DMS153 (cell line): ENCODE measurements at regions not wholly inside any gene's neighbourhood (a gene's known extent, or its start where the extent isn't known, plus 50 kb on each side); places are given as distances from the start of the nearest gene placed in this dataset.

ENCODE experiments used
- DNase-seq: peaks from one replicate; lab custom pipeline; 2025; lab: John Stamatoyannopoulos, UW

DNA sequence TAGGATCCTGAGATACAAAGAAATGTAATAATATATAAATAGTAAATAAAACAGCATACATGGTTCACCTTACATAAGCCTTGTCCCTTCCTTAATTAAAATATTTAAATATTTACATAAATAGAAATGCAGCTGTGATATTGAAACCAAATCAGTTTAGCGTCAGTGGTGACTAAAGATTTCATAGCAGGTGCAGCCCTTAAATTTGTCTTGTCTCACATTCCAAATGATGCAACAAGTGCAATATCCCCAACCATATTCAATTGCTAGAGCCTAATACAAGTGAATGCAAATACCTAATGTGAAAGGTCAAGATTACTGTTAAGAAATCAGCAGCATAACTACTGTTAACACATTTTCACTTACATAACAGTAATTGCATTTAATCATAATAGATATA is 539.5 kb downstream of the NYAP2 start:
- DNase-seq: no peak

DNA sequence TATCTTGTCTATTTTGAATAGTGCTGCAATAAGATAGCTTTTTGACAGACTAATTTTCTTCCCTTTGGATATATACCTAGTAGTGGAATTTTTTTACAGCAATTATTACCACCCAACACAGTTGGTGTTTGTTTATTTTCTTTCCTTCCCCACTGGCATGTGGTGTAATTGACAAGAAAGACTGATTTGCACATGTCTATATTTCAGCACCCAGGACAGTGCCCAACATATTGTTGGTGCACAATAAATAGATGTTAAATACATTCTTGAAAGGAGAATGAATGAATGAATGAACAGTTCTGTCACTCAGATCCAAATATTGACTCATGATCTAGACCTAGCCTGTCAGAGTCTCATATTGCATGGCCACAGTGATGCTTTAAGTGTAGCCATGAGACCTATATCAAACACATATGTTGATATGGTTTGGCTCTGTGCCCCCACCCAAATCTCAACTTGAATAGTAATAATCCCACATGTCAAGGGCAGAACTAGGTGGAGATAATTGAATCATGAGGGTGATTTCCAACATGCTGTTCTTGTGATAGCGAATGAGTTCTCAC is 538.2 kb downstream of the NYAP2 start:
- DNase-seq: no peak

- no peak for DNase-seq
These were observed 533.4 kb downstream of the NYAP2 start for GRCh38 chr2:225932811-225933413.

GRCh38 chr2:225930687-225931086 is 531.2 kb downstream of the NYAP2 start:
- no peak for DNase-seq

DNA sequence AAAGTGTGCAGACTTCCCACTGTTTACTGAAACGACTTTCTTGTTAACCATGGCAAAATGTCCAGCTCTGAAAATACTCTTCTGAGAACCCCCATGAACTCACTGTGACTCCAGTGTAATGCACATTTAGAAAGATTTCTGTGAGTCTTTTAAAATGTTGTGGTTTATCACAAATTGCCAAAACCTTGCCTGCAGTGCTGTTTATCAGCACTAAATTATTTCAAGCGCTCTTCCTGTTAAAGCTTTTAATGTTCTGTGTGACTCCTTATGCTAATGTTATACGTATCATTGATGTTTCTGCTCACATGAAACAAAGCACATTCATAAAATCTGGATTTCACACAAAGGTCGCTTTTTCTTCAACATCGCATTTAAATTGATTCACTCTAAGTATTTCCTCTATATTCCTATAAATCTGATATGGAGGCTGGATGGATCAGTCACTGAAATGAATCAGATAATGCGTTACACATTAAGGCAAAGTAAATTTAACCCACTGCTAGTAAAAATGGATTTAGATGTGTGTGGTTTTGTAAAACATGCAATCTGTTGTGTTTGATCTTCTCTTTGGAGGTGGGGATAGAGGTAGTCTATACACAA is 521.2 kb downstream of the NYAP2 start:
- no peak for DNase-seq

- no peak for DNase-seq
These were observed 517.2 kb downstream of the NYAP2 start for GRCh38 chr2:225916692-225917091.

GRCh38 chr2:225911019-225911418 is 511.5 kb downstream of the NYAP2 start:
- no peak for DNase-seq

DNA sequence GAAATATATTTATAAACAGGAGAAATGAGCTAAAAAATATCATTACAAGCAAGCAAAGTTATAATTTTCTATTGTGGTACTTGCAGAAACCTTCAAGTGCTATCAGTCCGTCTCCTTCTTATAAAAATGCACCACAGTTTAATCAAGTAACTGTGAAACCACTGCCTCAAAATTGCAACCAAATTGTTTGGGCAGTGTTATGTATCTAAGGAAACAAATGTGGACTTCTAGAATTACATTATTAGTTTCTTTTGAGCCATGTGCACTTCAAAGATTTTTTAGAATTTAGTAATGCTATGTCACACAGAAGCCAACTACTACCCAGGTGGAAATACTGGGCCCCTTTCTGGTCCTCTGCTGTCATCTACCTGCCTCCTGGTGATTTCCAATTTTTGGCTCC is 495.6 kb downstream of the NYAP2 start:
- DNase-seq: no peak

GRCh38 chr2:225894236-225894980 is 494.9 kb downstream of the NYAP2 start:
- no peak for DNase-seq

DNA sequence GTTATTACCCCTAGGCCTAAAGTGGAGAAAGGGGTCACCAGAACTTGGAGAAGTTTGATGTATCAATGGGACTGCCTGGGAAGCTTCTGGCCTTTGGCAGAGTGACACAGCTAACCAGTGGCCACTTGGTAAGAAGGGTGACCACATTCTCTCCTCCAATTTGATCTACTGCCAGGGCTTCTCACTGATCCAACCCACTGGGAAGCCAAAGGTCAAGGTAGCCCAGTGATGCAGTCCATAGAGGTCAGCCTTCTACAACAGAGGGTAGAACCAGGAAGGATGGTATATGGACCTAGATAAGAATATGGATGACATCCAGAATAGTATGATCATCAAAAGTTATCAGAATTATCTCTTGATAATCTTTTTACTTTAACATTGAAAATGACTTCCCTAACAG is 493.6 kb downstream of the NYAP2 start:
- no peak for DNase-seq

DNA sequence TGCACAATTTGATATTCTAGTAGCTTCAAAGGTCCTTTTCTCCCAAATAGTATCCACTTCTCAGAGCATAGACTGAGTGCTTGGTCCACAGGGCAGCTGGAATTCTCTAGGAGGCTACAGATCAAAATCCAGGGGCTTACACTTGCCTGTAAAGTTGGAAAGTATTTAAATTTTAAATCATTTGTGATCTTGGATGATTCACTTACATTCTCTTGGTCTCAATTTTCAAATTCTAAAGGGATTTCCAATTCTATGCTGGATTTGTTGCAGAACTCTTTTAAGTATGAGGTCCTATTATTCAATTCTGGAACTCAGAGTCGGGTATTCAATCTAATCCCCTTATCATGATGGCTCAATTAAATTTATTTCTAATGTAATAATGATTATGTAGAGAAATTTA is 492.3 kb downstream of the NYAP2 start:
- no peak for DNase-seq

DNA sequence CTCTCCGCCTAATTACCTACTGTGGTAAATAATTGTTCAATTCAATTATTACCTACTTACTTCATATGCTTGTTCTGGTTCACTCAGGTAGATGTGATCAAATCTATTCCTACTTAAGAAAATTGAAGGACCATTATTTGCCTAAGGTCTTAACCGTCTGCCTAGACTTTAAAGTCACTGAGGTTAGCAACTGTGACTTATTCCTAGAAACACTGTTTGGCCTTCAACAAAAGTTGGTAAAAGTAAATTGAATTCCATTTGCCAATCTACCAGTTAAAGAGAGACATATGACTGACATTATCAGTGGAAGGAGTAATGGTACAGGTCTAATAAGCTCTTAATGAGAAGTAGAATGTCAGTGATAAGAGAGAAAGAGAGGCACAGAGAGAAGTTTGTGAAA is 491.5 kb downstream of the NYAP2 start:
- no peak for DNase-seq

DNA sequence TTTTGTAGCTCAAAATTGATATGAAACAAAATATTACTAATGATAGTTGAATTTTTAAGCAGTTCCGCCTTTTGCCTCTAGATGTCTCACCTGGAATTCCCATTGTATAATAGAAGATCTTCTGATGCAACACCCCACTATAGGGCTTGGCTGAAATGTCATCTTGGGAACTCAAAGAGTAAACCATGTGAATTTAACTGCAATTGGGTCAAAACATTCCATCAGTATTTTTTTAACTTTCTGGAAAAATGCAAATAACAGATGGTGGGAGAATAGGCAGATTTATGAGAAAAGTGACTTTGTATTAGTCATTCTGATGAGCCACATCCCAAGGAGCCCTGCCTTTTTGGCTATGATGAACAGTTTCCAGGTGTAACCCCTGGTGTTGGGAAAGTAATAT is 489.9 kb downstream of the NYAP2 start:
- no peak for DNase-seq

- DNase-seq: no peak
These were observed 467.6 kb downstream of the NYAP2 start for GRCh38 chr2:225867071-225867470.

GRCh38 chr2:225865468-225865867 is 466.0 kb downstream of the NYAP2 start:
- no peak for DNase-seq

GRCh38 chr2:225864394-225864793 is 464.9 kb downstream of the NYAP2 start:
- no peak for DNase-seq

GRCh38 chr2:225842939-225843338 is 443.4 kb downstream of the NYAP2 start:
- DNase-seq: no peak

GRCh38 chr2:225841314-225841713 is 441.8 kb downstream of the NYAP2 start:
- no peak for DNase-seq

DNA sequence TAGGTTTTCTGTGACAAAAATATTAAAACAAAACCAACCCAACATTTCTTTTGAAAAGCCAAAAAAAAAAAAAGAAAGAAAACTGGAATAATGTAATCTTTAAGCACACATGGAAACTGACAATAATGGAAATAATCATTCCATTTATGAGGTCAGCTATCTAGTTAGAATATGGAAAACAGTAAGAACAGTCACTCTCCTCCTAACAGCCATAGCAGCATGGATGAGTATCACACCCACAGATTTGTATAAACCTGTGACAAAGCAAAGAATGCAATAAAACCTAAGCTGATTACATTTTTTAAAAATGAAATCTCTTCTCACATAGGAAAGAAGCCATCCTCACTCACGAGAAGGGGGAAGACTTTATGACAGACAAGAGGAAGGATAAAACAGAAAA is 437.8 kb downstream of the NYAP2 start:
- no peak for DNase-seq

- no peak for DNase-seq
These were observed 425.4 kb downstream of the NYAP2 start for GRCh38 chr2:225824748-225825449.

DNA sequence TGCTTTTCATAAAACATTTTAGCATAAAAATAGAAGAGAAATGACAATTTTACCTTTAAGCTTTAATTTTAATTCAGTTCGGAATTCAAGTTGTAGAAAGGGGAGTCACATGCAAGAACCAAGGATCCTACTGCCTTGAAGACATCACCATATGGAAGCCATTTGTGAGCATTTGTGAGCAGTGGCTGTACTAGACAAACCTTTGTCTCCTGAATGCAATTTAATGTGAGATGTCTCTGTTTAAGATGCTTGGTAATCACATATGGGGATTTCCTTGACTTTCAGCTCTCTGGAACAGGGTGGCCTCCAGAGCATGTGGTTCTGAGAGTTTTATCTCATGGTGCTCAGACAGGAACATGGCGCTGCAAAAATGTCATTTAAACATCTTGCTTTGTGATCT is 421.8 kb downstream of the NYAP2 start:
- no peak for DNase-seq

DNA sequence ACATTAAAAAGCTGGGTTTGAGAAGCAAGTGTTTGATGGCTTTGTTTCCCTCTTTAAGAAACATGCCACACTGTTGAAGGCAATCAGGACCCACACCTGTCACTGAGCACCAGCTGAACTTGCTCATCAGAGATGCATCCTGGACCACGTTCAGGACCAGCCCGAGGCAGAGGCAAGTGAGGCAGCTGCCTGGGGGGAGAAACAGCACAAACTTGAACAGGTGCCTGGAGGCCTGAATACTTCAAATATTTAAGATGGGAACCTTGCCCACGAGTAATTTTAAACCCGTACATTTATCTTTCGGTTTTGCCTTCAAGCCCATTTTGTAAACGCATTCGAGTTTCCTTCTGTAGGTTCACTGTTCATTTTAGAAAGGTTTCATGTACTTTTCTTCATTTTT is 421.3 kb downstream of the NYAP2 start:
- no peak for DNase-seq

- no peak for DNase-seq
These were observed 415.0 kb downstream of the NYAP2 start for GRCh38 chr2:225814554-225814953.
